Prostate gland (tissue), 2 donors: ENCODE measurements at regions not wholly inside any gene's neighbourhood (a gene's known extent, or its start where the extent isn't known, plus 50 kb on each side); places are given as distances from the start of the nearest gene placed in this dataset.

ENCODE experiments used
- POLR2A ChIP-seq: fragments of 450-650 bp; IDR thresholded peaks from one replicate; pipeline ENCODE4 v1.6.1; 2016; ENCODE audit warnings: antibody characterized with exemption, mild to moderate bottlenecking
- POLR2AphosphoS5 ChIP-seq: sonication (generic); formaldehyde crosslinking; IDR thresholded peaks from one replicate; pipeline ENCODE4 v1.6.1; 2017; ENCODE audit warnings: antibody characterized with exemption
- TF ChIP-seq, protein P1 (sequence below), 4 experiments: fragments of 200-600 bp in 2 of 4; fragments of 450-650 bp in 2 of 4; sonication (generic) in 2 of 4; IDR thresholded peaks; 1 replicate in 3 of 4; 2 replicates in 1 of 4; pipeline ENCODE4 v1.5.1; 2016 to 2019; ENCODE audit warnings: antibody characterized with exemption in 4 of 4, mild to moderate bottlenecking in 2 of 4, moderate library complexity in 2 of 4

DNA sequence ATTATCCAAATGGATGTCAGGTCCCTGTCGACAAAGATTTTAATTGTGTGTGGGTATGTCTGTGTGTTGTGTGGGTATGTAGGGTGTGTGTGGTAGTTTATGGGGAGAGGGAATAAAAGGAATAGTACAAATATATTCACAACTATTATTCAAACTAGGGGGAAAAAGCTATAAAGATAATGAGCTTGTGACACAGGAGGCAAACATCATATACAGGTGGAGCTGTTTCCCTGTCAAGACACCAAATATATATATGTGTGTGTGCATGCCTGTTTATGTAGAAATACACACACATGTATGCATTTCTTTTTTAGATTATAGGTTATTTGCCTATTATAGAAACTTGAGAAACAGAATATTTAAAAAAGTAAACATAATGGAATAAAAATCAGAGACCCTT, 108.7 kb downstream of the CD47 start:
- TF ChIP-seq POLR2AphosphoS5, result no peak
- TF ChIP-seq POLR2A, result no peak
- TF ChIP-seq, protein P1, sequence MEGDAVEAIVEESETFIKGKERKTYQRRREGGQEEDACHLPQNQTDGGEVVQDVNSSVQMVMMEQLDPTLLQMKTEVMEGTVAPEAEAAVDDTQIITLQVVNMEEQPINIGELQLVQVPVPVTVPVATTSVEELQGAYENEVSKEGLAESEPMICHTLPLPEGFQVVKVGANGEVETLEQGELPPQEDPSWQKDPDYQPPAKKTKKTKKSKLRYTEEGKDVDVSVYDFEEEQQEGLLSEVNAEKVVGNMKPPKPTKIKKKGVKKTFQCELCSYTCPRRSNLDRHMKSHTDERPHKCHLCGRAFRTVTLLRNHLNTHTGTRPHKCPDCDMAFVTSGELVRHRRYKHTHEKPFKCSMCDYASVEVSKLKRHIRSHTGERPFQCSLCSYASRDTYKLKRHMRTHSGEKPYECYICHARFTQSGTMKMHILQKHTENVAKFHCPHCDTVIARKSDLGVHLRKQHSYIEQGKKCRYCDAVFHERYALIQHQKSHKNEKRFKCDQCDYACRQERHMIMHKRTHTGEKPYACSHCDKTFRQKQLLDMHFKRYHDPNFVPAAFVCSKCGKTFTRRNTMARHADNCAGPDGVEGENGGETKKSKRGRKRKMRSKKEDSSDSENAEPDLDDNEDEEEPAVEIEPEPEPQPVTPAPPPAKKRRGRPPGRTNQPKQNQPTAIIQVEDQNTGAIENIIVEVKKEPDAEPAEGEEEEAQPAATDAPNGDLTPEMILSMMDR (IDR thresholded peaks at IDR 0.05), result no peak
